ENCODE measurements at regions not wholly inside any gene's neighbourhood (a gene's known extent, or its start where the extent isn't known, plus 50 kb on each side); places are given as distances from the start of the nearest gene placed in this dataset.
"Not testable (repeated sequence)": the region's sequence is repeated elsewhere in the genome, so short reads cannot be mapped to it uniquely, and the experiment has no call there.

DNA sequence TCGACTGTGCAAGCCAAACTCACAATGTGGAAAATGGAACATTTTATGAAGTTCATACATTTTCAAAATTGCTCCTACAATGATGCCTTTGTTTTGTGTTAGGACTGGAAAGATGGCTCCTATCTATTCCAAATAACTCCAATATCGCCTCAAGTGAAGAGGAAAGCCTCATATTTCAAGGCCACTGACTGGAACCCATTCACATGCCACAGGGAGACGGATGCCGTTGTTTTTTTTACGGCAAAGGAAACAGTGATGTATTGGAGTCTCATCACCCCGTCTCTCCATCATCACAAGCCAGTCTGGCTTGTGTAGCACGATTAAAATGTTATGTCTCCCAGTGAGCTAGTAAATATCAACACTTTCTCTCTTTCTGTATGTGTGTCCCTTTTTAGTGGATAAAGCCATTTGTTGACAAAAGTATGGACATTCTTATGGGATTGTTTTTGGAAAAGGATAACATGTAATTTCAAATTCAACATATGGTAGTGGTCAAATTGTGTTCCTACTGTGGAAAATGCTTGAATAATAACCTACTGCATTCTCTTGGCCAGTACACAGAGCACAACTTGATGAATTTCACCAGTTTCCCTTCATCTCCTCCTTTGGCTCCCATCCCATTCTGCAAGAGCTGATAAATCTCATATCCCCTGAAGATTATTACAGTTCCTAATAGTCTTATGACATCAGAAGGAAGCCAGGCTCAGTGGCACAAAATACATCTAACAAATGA lies 109.5 kb upstream of the PITRM1 start:
- DNase-seq, result no peak

DNA sequence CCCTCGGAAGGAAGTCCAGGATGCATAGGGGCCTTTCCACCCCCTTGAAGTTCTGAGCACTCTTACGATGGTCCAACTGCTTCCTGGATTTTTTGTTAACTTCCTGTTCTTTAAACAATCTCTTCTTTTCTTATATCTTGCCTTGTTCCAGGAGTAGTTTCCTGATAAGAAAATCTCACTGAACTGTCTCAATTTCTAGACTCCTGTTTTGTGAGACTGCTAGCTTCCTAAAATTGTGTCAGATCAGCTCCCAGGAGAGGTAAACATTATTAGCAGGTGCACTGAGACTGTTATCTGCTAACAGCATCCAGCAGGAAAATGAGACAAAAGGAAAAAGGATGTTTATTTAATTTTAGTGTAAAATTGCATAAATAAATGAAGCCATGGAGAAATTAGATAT lies 106.2 kb upstream of the PITRM1 start:
- no peak for DNase-seq

DNA sequence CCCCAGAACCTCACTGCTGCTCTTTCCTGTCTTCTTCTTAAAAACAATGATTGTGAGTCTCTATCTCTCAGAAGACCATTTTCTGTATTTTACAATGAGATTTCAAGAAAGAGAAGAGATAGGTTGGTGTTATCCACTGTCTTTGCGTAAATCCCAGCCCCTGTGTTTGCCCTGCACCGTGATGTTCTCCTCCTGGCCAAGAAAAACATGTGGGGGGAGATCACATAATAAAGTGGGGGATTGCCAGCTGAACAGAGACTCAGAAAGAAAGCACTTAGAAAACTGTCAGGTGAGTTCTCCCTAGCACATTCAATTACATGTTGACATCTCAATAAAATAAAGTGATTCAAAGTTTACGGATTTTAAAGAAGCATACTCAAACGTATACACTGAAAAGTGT lies 105.0 kb upstream of the PITRM1 start:
- no peak for DNase-seq

DNA sequence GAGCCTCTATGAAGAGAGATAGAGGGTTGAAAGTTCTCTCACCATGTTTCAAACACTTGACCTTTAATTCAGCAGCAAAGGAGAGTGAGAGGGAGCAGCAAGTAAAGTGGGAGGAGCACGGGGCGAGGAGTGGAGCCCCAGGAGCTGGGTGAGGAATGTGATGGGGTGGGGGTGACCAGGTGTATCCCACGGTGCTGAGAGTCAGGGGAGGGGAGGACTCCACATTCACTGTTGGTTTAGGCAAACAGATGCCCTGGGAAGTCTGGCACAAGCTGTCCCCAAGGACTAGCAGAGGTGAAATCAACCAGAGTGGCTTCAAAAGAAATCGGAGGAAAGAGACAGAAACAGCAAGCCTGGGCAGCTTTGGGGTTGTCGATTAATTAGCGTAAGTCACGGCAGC lies 101.8 kb upstream of the PITRM1 start:
- DNase-seq, result no peak

DNA sequence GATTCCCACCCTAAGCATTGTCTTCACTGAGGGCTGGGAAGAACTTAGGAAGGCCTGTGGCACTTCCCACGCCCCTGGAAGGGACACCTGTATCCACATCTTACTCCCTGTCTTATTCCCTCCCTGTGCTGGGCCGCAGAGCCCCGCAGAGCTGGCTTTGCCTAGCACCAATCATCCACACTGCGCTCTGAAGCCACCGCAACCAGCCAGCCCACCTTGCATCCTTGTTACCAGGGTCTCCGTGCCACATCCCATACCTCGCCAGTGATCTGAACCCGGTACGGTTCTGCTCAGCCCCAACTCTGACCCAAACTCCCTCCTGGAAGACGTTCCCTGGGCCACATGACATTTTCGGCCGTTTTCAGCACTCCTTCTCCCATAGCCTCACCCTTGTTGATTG lies 101.4 kb upstream of the PITRM1 start:
- DNase-seq, result no peak

DNA sequence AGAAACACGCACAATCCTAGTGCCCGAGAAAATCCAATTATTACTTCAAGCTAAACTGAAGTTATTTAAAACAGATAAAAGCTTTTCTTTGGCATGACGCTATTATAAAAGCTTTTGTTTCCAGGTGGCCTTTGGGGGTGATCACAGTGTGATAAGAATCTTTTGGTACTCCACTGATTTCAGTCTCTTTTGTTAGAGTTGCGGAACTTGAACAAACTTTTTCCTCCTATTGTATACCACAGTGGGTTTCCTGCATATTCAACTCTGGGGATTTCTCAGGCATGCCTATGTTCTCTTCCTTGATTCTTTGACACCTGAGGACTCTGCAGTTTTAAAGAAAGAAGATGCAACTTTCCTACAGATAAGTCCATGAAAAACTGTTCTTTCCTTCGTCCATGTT lies 99.7 kb upstream of the PITRM1 start:
- DNase-seq, result no peak

DNA sequence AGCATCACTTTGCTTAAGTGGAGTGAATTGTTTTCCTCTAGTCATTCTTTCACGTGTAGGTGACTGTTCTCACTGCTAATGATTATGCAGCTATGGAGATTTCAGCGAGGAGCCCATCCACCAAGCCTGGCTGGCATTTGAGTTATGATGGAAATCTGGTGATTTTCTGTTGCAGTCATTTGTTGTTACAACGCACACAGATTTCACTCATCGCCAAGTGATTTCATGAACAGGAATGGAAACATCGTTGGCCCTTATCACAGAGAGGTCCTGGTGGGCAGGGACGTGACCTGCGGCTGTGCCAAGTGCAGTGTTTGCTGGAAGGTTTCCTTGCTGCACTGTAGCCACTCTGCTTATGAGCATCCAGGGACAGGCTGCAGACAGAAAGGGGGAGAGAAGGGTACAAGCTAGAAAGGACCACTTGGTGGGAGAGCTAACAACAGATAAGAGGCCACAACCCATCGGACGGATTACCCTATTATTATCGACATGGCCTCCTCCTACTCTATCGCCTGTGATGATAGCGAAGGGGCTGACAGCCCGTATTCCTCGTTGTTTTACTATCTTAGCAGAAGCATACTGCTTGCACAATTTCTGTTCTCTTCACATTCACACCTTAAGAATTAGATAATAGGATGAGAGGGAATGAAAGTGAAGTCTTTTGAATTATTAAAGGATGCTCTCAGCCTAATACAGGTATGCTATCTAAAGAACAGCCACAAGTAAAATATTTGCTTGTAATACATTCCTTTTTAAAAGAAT lies 99.0 kb upstream of the PITRM1 start:
- no peak for DNase-seq

DNA sequence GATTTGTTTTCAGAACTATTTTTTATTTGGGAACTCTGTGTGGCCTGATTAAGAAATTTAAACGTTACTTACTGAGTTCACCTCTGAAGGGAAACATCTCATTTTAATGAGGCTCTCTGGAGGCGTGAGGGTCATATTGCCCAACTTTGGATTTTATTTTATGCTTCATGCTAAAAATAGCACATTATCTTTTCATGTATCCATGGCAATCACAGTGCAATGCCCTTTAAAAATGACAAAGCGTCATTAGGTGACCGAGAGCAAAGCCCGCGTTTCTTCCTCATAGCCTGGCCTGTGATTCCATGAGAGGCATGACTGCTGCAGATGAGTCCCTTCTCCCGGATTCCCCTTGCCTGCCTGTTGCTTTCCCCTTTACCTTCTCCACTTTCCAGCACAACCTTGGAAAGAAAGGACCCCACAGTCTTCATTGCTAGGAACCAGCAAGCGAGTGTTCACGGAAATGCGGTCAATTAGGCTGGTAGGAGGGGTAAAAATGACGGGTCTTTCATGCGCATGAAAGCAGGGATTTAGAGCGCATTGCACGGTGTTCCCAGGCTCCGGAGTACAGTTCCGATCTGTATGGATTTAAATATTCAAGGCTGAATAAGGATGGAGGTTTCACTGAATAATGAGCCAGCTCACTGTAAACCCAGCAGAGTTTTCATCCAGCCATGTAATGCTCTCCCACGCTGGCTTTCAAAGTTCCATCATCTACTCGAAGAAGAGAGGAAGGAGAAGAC lies 98.2 kb upstream of the PITRM1 start:
- DNase-seq, result no peak

DNA sequence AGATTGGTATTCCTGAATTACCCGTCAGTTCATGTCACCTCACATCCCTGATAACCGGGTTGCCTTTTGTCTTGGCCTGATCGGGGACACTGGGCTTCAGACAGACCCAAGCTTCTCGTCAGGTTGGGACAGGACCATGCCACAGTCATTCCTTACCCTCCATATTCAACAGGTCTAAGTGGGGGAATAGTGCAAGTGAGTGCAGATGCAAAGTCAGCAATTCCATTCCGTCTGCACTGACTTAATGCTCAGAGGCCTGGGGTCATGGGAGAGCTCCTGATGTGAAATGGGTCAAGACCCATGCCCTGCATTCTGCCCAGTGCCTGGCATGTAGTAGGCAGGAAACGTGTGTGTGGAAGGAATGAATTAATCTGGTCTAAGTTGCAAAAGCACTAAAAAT lies 95.4 kb upstream of the PITRM1 start:
- DNase-seq, result no peak

DNA sequence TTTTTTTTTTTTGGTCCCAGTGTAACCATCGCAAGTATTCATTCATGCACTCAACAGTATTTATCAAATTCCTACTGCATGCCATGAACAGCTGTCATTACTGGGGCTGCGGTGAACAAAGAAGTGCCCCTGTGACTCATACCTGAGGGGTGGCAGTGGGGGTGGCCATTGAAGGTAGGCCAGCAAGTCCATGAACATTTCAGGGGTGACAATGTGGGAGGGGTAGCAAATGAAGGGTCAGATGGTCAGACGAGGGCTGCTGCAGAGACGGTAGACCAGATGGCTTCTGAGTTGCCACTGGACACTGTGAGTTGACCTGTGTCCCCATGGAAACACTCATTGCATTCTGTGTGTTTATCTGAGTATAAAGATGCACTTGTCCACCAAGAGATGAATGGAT lies 92.5 kb upstream of the PITRM1 start:
- DNase-seq, result no peak

DNA sequence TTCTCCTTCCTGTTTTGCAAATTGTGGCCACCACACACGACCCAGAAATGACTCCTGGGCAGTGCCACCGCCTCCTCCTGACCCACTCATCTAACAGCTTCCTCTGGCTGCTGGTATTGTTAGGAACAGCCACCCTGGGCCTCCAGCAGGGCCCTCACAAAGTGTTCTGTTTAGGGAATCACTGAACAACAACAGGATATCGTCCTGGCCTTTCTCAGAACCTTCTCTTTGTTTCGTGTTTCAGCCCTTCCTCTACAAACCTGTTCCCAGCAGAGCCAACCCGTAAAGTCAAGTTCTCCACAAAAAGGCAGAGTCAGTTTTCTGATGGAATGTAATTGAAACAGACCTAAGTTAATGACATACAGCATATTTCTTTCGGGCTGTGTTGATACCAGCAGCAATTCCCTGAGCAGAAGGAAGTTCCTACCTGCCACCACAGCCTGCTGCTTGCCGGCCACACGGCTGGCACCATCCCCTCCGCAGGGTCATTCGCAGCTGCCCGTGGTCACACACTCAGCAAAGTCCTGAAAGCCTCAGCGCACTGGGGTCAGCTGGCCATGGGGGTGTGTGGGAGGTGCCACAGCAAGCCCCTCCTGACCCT lies 91.7 kb upstream of the PITRM1 start:
- no peak for DNase-seq

DNA sequence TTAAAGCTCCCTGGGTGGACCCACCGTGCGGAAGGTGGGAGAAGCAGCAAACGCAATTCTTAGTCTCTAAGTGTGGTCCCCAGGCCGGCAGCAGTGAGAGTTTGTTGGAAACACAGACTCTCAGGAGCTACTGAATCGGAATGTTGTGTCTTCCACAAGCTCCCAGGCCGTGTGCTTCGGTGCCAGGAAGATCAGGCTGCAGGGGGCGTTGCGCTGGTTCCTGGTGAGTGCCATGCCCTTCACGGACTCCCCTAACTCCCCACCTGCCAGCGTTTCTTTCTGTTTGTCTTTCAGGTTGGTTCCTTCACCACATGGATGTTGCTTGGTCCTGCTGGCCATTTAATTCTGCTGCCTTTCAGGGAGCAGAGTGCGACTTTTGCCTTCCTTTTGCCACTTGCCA lies 91.2 kb upstream of the PITRM1 start:
- DNase-seq, result no peak

DNA sequence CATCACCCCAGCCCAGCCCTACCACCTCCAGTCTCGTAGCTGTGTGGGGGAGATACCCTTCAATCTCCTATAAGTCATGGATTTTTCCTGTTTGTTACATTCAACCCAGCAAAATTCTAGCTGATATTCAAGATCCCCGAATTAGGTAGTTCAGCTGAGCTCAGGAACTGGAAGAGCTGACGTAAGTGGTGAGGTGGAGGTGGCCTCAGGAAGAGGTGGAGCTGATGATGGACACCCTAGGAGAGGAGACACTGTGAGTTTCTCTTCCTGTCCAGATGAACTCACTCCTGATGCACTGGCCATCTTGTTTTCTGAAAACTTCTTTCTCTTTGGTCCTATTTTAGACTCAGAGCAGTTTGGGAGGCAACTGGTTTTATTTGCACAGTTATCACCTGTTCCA lies 90.5 kb upstream of the PITRM1 start:
- no peak for DNase-seq

DNA sequence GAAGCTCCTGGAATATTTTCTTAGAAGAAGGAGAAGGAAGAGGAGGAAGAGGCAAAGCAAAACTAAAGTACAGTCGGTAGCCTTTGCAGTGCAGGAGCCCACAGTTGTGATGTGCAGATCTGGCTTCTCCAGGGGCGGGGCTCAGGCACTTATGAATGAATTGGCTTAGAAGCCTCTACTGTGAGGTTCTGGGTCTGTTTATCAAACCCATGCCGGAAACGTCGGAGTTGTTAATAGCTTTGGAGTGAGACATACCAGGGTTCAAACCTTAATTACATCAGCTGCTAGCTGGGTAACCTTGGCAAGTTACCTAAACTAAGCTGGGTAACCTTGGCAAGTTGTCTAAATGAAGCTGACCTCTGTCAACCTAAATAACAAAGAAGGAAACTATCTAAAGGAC lies 89.3 kb upstream of the PITRM1 start:
- DNase-seq, result no peak

DNA sequence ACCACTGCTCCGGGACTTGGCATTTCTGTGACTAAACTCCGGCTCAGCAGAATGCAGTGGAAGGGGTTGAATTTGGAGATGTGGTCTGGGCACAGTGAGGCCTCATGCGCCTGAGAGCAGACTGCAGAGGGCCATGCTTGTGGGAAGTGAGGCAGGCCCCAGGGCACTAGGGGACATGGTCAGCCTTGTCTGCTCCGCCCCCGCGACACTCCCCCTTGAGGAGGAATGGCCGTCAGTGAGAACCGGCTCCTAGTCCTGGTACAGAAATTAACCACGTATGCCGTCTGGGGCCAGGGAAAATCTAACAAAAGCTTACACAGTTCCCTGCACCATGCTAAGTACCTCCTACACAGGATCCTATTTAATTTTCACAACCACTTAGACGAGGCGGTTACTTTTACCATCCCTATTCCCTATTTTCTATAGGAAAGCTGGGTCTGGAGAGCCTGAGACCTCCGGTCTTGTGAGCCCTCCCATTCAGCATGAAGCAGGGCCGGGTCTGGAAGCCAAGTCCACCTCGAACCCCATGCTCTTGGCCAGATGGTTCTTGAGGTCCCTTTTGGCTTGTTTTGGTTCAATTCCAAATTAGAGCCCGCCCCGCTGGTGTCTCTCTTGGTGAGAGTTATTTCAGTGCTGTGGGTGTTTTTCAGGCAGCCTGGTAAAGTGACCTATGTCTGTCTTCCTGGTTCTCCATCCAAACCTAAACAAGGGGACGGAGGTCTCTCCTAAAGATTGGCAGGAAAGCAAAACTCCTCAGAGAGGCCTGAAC lies 87.7 kb upstream of the PITRM1 start:
- no peak for DNase-seq

DNA sequence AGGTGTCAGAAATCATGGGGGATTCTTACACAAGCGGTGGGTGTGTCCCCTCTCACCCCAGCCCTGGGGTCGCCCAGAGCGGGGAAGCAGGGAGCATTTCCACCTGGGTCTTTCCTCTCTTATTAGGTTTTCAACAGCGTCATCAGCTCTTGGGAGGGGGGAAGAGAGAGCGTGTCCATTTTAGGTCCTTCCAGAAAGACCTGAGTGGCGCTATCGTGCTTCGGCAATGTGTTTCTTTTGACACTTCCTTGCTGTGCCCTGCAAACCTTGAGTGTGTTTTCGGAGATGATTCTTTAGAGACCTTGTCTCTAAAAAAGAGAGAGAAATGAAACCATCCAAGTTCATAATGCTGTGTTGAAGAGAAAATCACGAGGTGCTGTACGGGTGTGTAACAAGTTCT lies 86.9 kb upstream of the PITRM1 start:
- DNase-seq, result no peak

DNA sequence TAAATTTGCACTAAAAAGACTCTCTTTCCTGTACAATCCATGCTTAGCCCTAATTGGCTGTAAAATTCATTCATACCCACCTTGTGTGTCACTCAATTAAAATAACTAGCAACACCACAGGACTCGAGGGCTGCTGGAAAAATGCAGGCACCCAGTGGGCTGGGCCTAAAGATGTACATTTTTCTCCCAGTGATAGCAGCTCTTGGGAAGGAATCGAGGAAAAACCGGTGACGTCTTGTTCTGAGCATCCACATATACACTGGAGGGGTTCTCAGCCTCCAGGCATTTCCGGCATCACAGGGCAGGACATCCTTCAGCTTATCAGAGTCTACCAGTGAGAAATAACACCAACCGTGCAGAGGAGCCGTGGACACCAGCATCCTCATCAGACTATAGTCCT lies 85.8 kb upstream of the PITRM1 start:
- no peak for DNase-seq

DNA sequence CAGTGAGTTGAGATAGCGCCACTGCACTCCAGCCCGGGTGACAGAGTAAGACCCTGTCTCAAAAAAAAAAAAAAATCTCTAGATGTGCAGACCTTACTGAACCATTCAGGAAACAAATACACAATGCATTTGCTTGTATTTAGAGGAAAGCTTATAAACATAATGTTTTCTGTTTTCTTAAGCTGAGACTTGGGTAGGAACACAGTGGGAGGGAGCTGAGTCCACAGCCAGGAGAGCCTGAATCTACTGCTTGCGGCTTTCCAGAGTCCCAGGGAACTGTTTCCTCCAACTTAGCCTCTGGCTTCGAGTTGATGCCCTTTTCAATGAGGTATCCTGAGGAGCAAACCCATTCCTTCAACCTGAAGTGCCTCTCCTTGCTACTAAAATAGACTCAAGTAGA lies 83.0 kb upstream of the PITRM1 start:
- no peak for DNase-seq

DNA sequence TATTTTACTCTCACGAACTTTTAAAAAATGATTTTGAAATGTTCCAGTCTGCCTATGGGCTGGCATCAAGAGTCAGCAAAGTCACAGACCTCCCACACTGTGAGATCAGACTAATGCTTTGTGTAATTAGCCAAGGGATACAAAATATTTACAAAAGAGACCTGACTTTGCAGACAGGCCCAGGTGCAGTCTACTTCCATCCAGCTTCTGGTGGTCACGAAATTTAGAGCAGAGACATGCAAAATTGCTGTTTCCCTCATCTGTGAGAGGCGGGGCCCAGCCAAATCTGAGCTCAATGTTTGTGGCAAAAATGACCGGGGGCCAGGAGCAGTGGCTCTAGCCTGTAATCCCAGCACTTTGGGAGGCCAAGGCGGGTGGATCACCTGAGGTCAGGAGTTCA lies 82.5 kb upstream of the PITRM1 start:
- no peak for DNase-seq

DNA sequence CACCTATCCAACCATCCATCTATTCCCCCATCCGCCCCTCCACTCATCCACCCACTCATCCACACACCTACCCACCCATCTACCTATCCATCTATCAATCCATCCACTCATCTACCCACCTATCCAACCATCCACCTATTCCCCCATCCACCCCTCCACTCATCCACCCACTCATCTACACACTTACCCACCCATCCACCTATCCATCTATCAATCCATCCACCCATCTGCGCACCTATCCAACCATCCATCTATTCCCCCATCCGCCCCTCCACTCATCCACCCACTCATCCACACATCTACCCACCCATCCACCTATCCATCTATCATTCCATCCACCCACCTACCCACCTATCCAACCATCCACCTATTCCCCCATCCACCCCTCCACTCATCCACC lies 81.4 kb upstream of the PITRM1 start:
- DNase-seq, result not testable (repeated sequence)

DNA sequence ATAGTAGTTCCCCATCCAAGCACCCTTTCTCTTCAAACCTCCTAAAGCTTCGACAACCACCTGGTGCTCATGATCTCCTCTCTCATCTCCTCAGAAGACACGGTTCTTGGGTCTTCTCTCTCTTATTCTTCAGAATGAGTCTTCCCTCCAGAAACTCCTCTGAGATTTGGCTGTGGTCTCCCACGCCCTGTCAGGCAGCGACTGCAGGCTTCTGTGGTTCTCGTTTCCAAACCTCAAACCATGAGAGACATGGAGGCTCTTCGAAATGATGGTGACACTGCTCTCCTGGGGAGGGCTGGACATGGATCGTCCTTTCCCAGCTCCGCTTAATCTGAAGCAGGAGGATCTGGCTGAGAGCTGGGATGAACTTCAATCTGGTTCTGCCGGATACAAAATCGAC lies 78.6 kb upstream of the PITRM1 start:
- no peak for DNase-seq

DNA sequence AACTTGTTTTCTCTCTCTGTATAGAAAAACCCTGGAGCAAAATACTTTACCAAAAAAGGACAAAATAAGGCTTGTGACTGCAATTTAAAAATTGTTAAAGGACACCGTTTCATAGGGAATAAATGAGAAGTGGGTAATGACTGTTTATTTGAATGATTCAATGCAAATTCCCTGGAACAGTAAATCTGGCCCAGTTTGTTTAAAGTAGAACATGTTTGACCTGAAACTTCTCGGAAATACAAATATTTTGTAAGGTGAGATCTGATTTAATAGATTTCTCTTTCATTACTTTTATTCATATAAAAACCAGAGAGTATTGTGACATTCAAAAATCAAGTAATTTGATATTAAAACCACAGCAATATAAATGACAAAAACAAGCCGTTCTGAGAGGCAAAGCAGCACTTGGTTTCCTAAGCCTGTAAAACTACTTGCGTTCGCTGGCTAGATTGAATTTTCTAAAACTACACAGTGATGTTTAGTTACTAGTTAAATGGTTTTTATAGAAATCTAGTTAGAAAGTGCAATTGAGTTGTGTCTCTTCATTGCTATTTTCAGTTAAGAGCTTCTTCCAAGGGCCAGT lies 76.8 kb upstream of the PITRM1 start:
- DNase-seq, result no peak

Measured in stimulated activated naive CD4-positive, alpha-beta T cell (primary cell).